ENCODE measurements at regions not wholly inside any gene's neighbourhood (a gene's known extent, or its start where the extent isn't known, plus 50 kb on each side); places are given as distances from the start of the nearest gene placed in this dataset.
A peak's percentile ranks its signal among the peaks of the same experiment; 100 is the strongest.

GRCh38 chr2:15835991-15836688 lies 104.2 kb upstream of the MYCN start:
- Histone ChIP-seq H3K27me3 (no peaks in the 10 kb centered on the region), H3K36me3 (no peaks in the 10 kb centered on the region), H3K4me3 (no peak overlapping the region), H3K9me3 (no peaks in the 10 kb centered on the region), H3K4me1 (no peaks in the 10 kb centered on the region), H3K27ac (no peak overlapping the region)
- no peak for DNase-seq
- TF ChIP-seq EP300 (IDR thresholded peaks at IDR 0.05) (no peak), POLR2A (IDR thresholded peaks at IDR 0.05) (no peak), CTCF (IDR thresholded peaks at IDR 0.05) (no peak), POLR2AphosphoS5 (IDR thresholded peaks at IDR 0.05) (no peak)
- no peak for ATAC-seq (ENCODE audit: low FRiP score in 2 of 2)
- WGBS, 2 donors = 88% methylated on average over 9 of the region's 9 CpGs

- no peaks in the 10 kb centered on the region for H3K27me3 ChIP-seq
- TF ChIP-seq EP300 (IDR thresholded peaks at IDR 0.05) (no peak), POLR2AphosphoS5 (IDR thresholded peaks at IDR 0.05) (no peak), CTCF (IDR thresholded peaks at IDR 0.05) (no peak), POLR2A (IDR thresholded peaks at IDR 0.05) (no peak)
- H3K36me3 ChIP-seq = no peaks in the 10 kb centered on the region
- no peak for ATAC-seq (ENCODE audit: low FRiP score in 2 of 2)
- H3K27ac ChIP-seq = no peak overlapping the region
- peak in 1 of 2 donors; percentile 6 for DNase-seq
- no peak overlapping the region for H3K4me3 ChIP-seq
- H3K4me1 ChIP-seq = no peaks in the 10 kb centered on the region
- 87 to 92% methylated on average over 13 of the region's 13 CpGs for WGBS, 2 donors
- no peaks in the 10 kb centered on the region for H3K9me3 ChIP-seq
These were observed 103.4 kb upstream of the MYCN start for GRCh38 chr2:15836689-15837610.

- TF ChIP-seq POLR2A (IDR thresholded peaks at IDR 0.05) (no peak), CTCF (IDR thresholded peaks at IDR 0.05) (no peak), POLR2AphosphoS5 (IDR thresholded peaks at IDR 0.05) (no peak), EP300 (IDR thresholded peaks at IDR 0.05) (no peak)
- WGBS, 2 donors = 93 to 96% methylated on average over 12 to 13 of the region's 13 CpGs
- H3K36me3 ChIP-seq = no peaks in the 10 kb centered on the region
- no peak overlapping the region for H3K27ac ChIP-seq
- no peak overlapping the region for H3K4me3 ChIP-seq
- no peaks in the 10 kb centered on the region for H3K27me3 ChIP-seq
- DNase-seq (no peak), ATAC-seq (ENCODE audit: low FRiP score in 2 of 2) (no peak)
- H3K9me3 ChIP-seq = no peaks in the 10 kb centered on the region
- no peaks in the 10 kb centered on the region for H3K4me1 ChIP-seq
These were observed 101.8 kb upstream of the MYCN start for GRCh38 chr2:15838481-15839090.

- ATAC-seq (ENCODE audit: low FRiP score in 2 of 2) (no peak), DNase-seq (no peak)
- 86% methylated on average over 9 of the region's 9 CpGs for WGBS, 2 donors
These were observed 100.8 kb upstream of the MYCN start for GRCh38 chr2:15839426-15840124.

More at GRCh38 chr2:15839426-15840124, 100.8 kb upstream of the MYCN start:
- Histone ChIP-seq H3K9me3 (no peaks in the 10 kb centered on the region), H3K36me3 (no peaks in the 10 kb centered on the region), H3K27me3 (no peaks in the 10 kb centered on the region), H3K4me1 (no peaks in the 10 kb centered on the region), H3K4me3 (no peak overlapping the region), H3K27ac (no peak overlapping the region)
- TF ChIP-seq POLR2A (IDR thresholded peaks at IDR 0.05) = no peak
- no peak for TF ChIP-seq POLR2AphosphoS5 (IDR thresholded peaks at IDR 0.05)
- no peak for TF ChIP-seq CTCF (IDR thresholded peaks at IDR 0.05)
- TF ChIP-seq EP300 (IDR thresholded peaks at IDR 0.05) = no peak
